HEK293T (cell line): ENCODE measurements at regions not wholly inside any gene's neighbourhood (a gene's known extent, or its start where the extent isn't known, plus 50 kb on each side); places are given as distances from the start of the nearest gene placed in this dataset.

Experiments used
- CTCF ChIA-PET: fragments of 350-600 bp; formaldehyde crosslinking; extraction: SDS; loops from one replicate; lab custom pipeline; 2021; ENCODE audit warnings: antibody characterized with exemption, inconsistent platforms; lab: Yijun Ruan, JAX
- POLR2A ChIA-PET: fragments of 350-600 bp; formaldehyde crosslinking; extraction: SDS; loops from one replicate; lab custom pipeline; 2020; ENCODE audit warnings: antibody characterized with exemption, inconsistent platforms; lab: Yijun Ruan, JAX
- DNase-seq: peaks from one replicate; pipeline ENCODE4 v3.0.0; 2012; ENCODE audit warnings: mixed read lengths; ENCODE audit errors: extremely low spot score
- ARNT ChIP-seq: fragments of 450-650 bp; IDR thresholded peaks from 2 replicates; pipeline ENCODE4 v1.6.1; 2017; ENCODE audit warnings: mild to moderate bottlenecking
- BHLHE40 ChIP-seq: fragments of 450-650 bp; IDR thresholded peaks from 2 replicates; pipeline ENCODE4 v1.6.1; 2016; ENCODE audit warnings: mild to moderate bottlenecking, moderate library complexity, borderline replicate concordance
- CTBP1 ChIP-seq: fragments of 450-650 bp; IDR thresholded peaks from 2 replicates; pipeline ENCODE4 v1.6.1; 2016; ENCODE audit warnings: borderline replicate concordance
- ELF4 ChIP-seq: fragments of 450-650 bp; IDR thresholded peaks from 2 replicates; pipeline ENCODE4 v1.6.1; 2017; ENCODE audit warnings: antibody characterized with exemption
- FOXA1 ChIP-seq: fragments of 450-650 bp; IDR thresholded peaks from 2 replicates; pipeline ENCODE4 v1.6.1; 2016; ENCODE audit warnings: mild to moderate bottlenecking
- FOXK2 ChIP-seq: fragments of 450-650 bp; IDR thresholded peaks from 2 replicates; pipeline ENCODE4 v1.6.1; 2016; ENCODE audit warnings: mild to moderate bottlenecking
- FOXM1 ChIP-seq: fragments of 450-650 bp; IDR thresholded peaks from 2 replicates; pipeline ENCODE4 v1.6.1; 2017; ENCODE audit warnings: mild to moderate bottlenecking, borderline replicate concordance
- HDGF ChIP-seq: fragments of 450-650 bp; IDR thresholded peaks from 2 replicates; pipeline ENCODE4 v1.6.1; 2017; ENCODE audit warnings: antibody characterized with exemption, borderline replicate concordance
- L3MBTL2 ChIP-seq: fragments of 450-650 bp; conservative IDR thresholded peaks from 2 replicates; pipeline ENCODE4 v1.6.1; 2016; ENCODE audit warnings: mild to moderate bottlenecking
- LEF1 ChIP-seq: fragments of 450-650 bp; IDR thresholded peaks from 2 replicates; pipeline ENCODE4 v1.6.1; 2017; ENCODE audit warnings: mild to moderate bottlenecking, borderline replicate concordance
- NFRKB ChIP-seq: fragments of 450-650 bp; IDR thresholded peaks from 2 replicates; pipeline ENCODE4 v1.6.1; 2016; ENCODE audit warnings: mild to moderate bottlenecking, moderate library complexity
- PKNOX1 ChIP-seq: fragments of 450-650 bp; IDR thresholded peaks from 2 replicates; pipeline ENCODE4 v1.6.1; 2016
- SP1 ChIP-seq: fragments of 450-650 bp; IDR thresholded peaks from 2 replicates; pipeline ENCODE4 v1.6.1; 2017
- SUZ12 ChIP-seq: fragments of 450-650 bp; IDR thresholded peaks from 2 replicates; pipeline ENCODE4 v1.6.1; 2016; ENCODE audit warnings: mild to moderate bottlenecking
- TARDBP ChIP-seq: fragments of 450-650 bp; IDR thresholded peaks from 2 replicates; pipeline ENCODE4 v1.6.1; 2016
- ZNF384 ChIP-seq: fragments of 450-650 bp; IDR thresholded peaks from 2 replicates; pipeline ENCODE4 v1.6.1; 2016

- TF ChIP-seq L3MBTL2 (no peak), FOXK2 (no peak), HDGF (no peak), ZNF384 (no peak), SP1 (no peak), BHLHE40 (no peak), FOXM1 (no peak), LEF1 (no peak), SUZ12 (no peak)
- no peak for DNase-seq
- POLR2A ChIA-PET, result no interaction called here
- CTCF ChIA-PET, result interaction anchor here (2.3 kb wide), 1 partner anchor 248 kb away, joined by 8 read pairs; no protein-coding TSS in a partner anchor
Measured at GRCh38 chr6:137696765-137697164, 170.3 kb upstream of the TNFAIP3 start.

- CTCF ChIA-PET, result interaction anchor here (2.3 kb wide), 1 partner anchor 248 kb away, joined by 8 read pairs; no protein-coding TSS in a partner anchor
- POLR2A ChIA-PET, result no interaction called here
- DNase-seq, result no peak
- TF ChIP-seq CTBP1, result no peak
- no peak for TF ChIP-seq NFRKB
- no peak for TF ChIP-seq PKNOX1
- no peak for TF ChIP-seq SUZ12
- no peak for TF ChIP-seq HDGF
- no peak for TF ChIP-seq ELF4
- no peak for TF ChIP-seq LEF1
- no peak for TF ChIP-seq SP1
- TF ChIP-seq FOXM1, result no peak
- TF ChIP-seq FOXA1, result no peak
- TF ChIP-seq L3MBTL2, result no peak
- TF ChIP-seq TARDBP, result no peak
- no peak for TF ChIP-seq ARNT
- no peak for TF ChIP-seq FOXK2
- no peak for TF ChIP-seq ZNF384
- TF ChIP-seq BHLHE40, result no peak
Measured at GRCh38 chr6:137697267-137697938, 169.7 kb upstream of the TNFAIP3 start.

- ChIA-PET POLR2A (no interaction called here), CTCF (interaction anchor here (0.7 to 1.5 kb wide), 4 partner anchors 9 to 147 kb away, joined by 3 to 5 read pairs (median 4); no protein-coding TSS in a partner anchor)
- TF ChIP-seq HDGF (no peak), FOXK2 (no peak), ELF4 (no peak), BHLHE40 (no peak), CTBP1 (no peak), SP1 (no peak), SUZ12 (no peak)
- DNase-seq, result no peak
Measured at GRCh38 chr6:137698636-137699030, 168.4 kb upstream of the TNFAIP3 start.

GRCh38 chr6:137699031-137699683 lies 167.9 kb upstream of the TNFAIP3 start:
- DNase-seq, result no peak
- TF ChIP-seq SP1 (no peak), CTBP1 (no peak), ELF4 (no peak), TARDBP (no peak), ARNT (no peak), SUZ12 (no peak), BHLHE40 (no peak), FOXM1 (no peak), NFRKB (no peak), HDGF (no peak), L3MBTL2 (no peak), PKNOX1 (no peak), FOXK2 (no peak), ZNF384 (no peak), LEF1 (no peak), FOXA1 (no peak)
- ChIA-PET CTCF (interaction anchor here (0.7 to 1.5 kb wide), 4 partner anchors 9 to 147 kb away, joined by 3 to 5 read pairs (median 4); no protein-coding TSS in a partner anchor), POLR2A (no interaction called here)

GRCh38 chr6:137700161-137700560 lies 166.9 kb upstream of the TNFAIP3 start:
- TF ChIP-seq FOXK2 (no peak), L3MBTL2 (no peak), CTBP1 (no peak), PKNOX1 (no peak), SUZ12 (no peak), NFRKB (no peak), SP1 (no peak), ZNF384 (no peak), LEF1 (no peak), ELF4 (no peak), FOXM1 (no peak), BHLHE40 (no peak), HDGF (no peak), TARDBP (no peak), FOXA1 (no peak)
- DNase-seq, result no peak
- ChIA-PET POLR2A (no interaction called here), CTCF (interaction anchor here (1.5 kb wide), 1 partner anchor 8 kb away, joined by 5 read pairs; no protein-coding TSS in a partner anchor)
